Mesendoderm (in vitro differentiated cells): ENCODE measurements at regions not wholly inside any gene's neighbourhood (a gene's known extent, or its start where the extent isn't known, plus 50 kb on each side); places are given as distances from the start of the nearest gene placed in this dataset.

Experiments
- DNase-seq: peaks from one replicate; pipeline ENCODE4 v3.0.0; 2013
- H2AK5ac ChIP-seq: 2 replicates; pipeline ENCODE4 v1.6.1; 2013; ENCODE audit warnings: low read length, inconsistent platforms
- H2BK120ac ChIP-seq: 2 replicates; pipeline ENCODE4 v1.6.1; 2013; ENCODE audit warnings: low read depth, mild to moderate bottlenecking, low read length, moderate library complexity, mixed read lengths
- H2BK15ac ChIP-seq: replicated peaks from 2 replicates; pipeline ENCODE4 v1.6.1; 2013; ENCODE audit warnings: low read depth, mild to moderate bottlenecking, moderate library complexity
- H2BK5ac ChIP-seq: 2 replicates; pipeline ENCODE4 v1.6.1; 2013; ENCODE audit warnings: low read length, inconsistent platforms
- H3K18ac ChIP-seq: 2 replicates; pipeline ENCODE4 v1.6.1; 2013; ENCODE audit warnings: mild to moderate bottlenecking, low read length, mixed read lengths
- H3K23ac ChIP-seq: one replicate; pipeline ENCODE4 v1.6.1; 2013; ENCODE audit warnings: low read length
- H3K27ac ChIP-seq: 2 replicates; pipeline ENCODE4 v1.5.1; 2013; ENCODE audit warnings: low read depth, mild to moderate bottlenecking, inconsistent platforms, low read length, moderate library complexity
- H3K27me3 ChIP-seq: 2 replicates; pipeline ENCODE4 v1.6.1; 2013; ENCODE audit warnings: low read length, control low read depth, mild to moderate bottlenecking, inconsistent platforms; ENCODE audit not compliant: insufficient read depth, poor library complexity
- H3K36me3 ChIP-seq: 2 replicates; pipeline ENCODE4 v1.6.1; 2013; ENCODE audit warnings: low read length, inconsistent platforms; ENCODE audit not compliant: control insufficient read depth, insufficient read depth
- H3K4ac ChIP-seq: one replicate; pipeline ENCODE4 v1.6.1; 2013; ENCODE audit warnings: low read depth, mild to moderate bottlenecking, low read length, moderate library complexity
- H3K4me1 ChIP-seq: 2 replicates; pipeline ENCODE4 v1.6.1; 2013; ENCODE audit warnings: low read depth, low read length, inconsistent platforms; ENCODE audit not compliant: control insufficient read depth
- H3K4me2 ChIP-seq: 2 replicates; pipeline ENCODE4 v1.6.1; 2013; ENCODE audit warnings: low read length
- H3K4me3 ChIP-seq: 2 replicates; pipeline ENCODE4 v1.5.1; 2013; ENCODE audit warnings: mild to moderate bottlenecking, low read length
- H3K56ac ChIP-seq: one replicate; pipeline ENCODE4 v1.6.1; 2013; ENCODE audit warnings: low read length
- H3K79me1 ChIP-seq: 2 replicates; pipeline ENCODE4 v1.6.1; 2013; ENCODE audit warnings: low read length, inconsistent platforms
- H3K79me2 ChIP-seq: 2 replicates; pipeline ENCODE4 v1.6.1; 2013; ENCODE audit warnings: mild to moderate bottlenecking, low read length; ENCODE audit not compliant: control insufficient read depth, insufficient read depth
- H3K9ac ChIP-seq: 2 replicates; pipeline ENCODE4 v1.6.1; 2013; ENCODE audit warnings: low read length, inconsistent platforms
- H4K5ac ChIP-seq: one replicate; pipeline ENCODE4 v1.6.1; 2013; ENCODE audit warnings: low read length
- H4K8ac ChIP-seq: one replicate; pipeline ENCODE4 v1.6.1; 2013; ENCODE audit warnings: low read depth, mild to moderate bottlenecking, control low read depth, low read length, moderate library complexity
- WGBS: extraction: QIAGEN DNeasy Blood & Tissue Kit; methylation state at CpG from one replicate; pipeline ENCODE4 v1.1.7; 2013; ENCODE audit warnings: low lambda C conversion rate, missing lambda C conversion rate; ENCODE audit not compliant: insufficient coverage; ENCODE audit errors: extremely low coverage; 5-methylcytosine and 5-hydroxymethylcytosine counted together

GRCh38 chr9:89755821-89756220, 151.0 kb downstream of the GADD45G start:
- WGBS = no CpG with 5 or more reads among the region's 9 CpGs
- Histone ChIP-seq H3K4me2 (no peak overlapping the region), H4K5ac (no peak overlapping the region), H3K23ac (no peak overlapping the region), H3K36me3 (no peaks in the 10 kb centered on the region), H2AK5ac (no peak overlapping the region), H3K79me1 (no peaks in the 10 kb centered on the region), H3K18ac (no peak overlapping the region), H3K79me2 (no peaks in the 10 kb centered on the region), H3K4me1 (no peaks in the 10 kb centered on the region), H3K27me3 (no peaks in the 10 kb centered on the region), H2BK5ac (no peak overlapping the region), H2BK120ac (no peak overlapping the region), H3K4me3 (no peak overlapping the region), H3K9ac (no peak overlapping the region), H4K8ac (no peak overlapping the region), H3K4ac (no peak overlapping the region), H3K27ac (no peak overlapping the region), H2BK15ac (no peak overlapping the region), H3K56ac (no peak overlapping the region)
- no peak for DNase-seq

- no peak overlapping the region for H3K27ac ChIP-seq
- H3K79me2 ChIP-seq = no peaks in the 10 kb centered on the region
- no peak overlapping the region for H3K56ac ChIP-seq
- no peak overlapping the region for H2BK5ac ChIP-seq
- H3K36me3 ChIP-seq = no peaks in the 10 kb centered on the region
- no peak overlapping the region for H3K4ac ChIP-seq
- no peak overlapping the region for H3K23ac ChIP-seq
- DNase-seq = no peak
- H3K4me2 ChIP-seq = no peak overlapping the region
- H4K8ac ChIP-seq = no peak overlapping the region
- no peak overlapping the region for H2BK120ac ChIP-seq
- H3K79me1 ChIP-seq = no peaks in the 10 kb centered on the region
- no peak overlapping the region for H3K4me3 ChIP-seq
- WGBS = no CpG with 5 or more reads among the region's 8 CpGs
- no peak overlapping the region for H2AK5ac ChIP-seq
- H3K18ac ChIP-seq = no peak overlapping the region
- no peak overlapping the region for H2BK15ac ChIP-seq
- no peak overlapping the region for H4K5ac ChIP-seq
- no peak overlapping the region for H3K9ac ChIP-seq
- no peaks in the 10 kb centered on the region for H3K27me3 ChIP-seq
- H3K4me1 ChIP-seq = no peaks in the 10 kb centered on the region
These were observed 152.2 kb downstream of the GADD45G start for GRCh38 chr9:89756891-89757537.

GRCh38 chr9:89757776-89758528, 153.1 kb downstream of the GADD45G start:
- Histone ChIP-seq H3K18ac (no peak overlapping the region), H3K23ac (no peak overlapping the region), H3K9ac (no peak overlapping the region), H4K5ac (no peak overlapping the region), H3K79me1 (no peaks in the 10 kb centered on the region), H3K4me1 (no peaks in the 10 kb centered on the region), H2AK5ac (no peak overlapping the region), H3K4ac (no peak overlapping the region), H2BK120ac (no peak overlapping the region), H3K27me3 (no peaks in the 10 kb centered on the region), H2BK5ac (no peak overlapping the region), H3K4me3 (no peak overlapping the region), H3K27ac (no peak overlapping the region), H3K36me3 (no peaks in the 10 kb centered on the region), H3K4me2 (no peak overlapping the region), H2BK15ac (no peak overlapping the region), H4K8ac (no peak overlapping the region), H3K79me2 (no peaks in the 10 kb centered on the region), H3K56ac (no peak overlapping the region)
- no peak for DNase-seq
- no CpG with 5 or more reads among the region's 12 CpGs for WGBS

- H2BK120ac ChIP-seq = no peak overlapping the region
- no peak overlapping the region for H3K23ac ChIP-seq
- H3K79me2 ChIP-seq = no peaks in the 10 kb centered on the region
- no CpG with 5 or more reads among the region's 9 CpGs for WGBS
- H2AK5ac ChIP-seq = no peak overlapping the region
- H3K4ac ChIP-seq = no peak overlapping the region
- H2BK15ac ChIP-seq = no peak overlapping the region
- no peak overlapping the region for H3K18ac ChIP-seq
- no peaks in the 10 kb centered on the region for H3K79me1 ChIP-seq
- no peak for DNase-seq
- no peak overlapping the region for H3K56ac ChIP-seq
- H4K8ac ChIP-seq = no peak overlapping the region
- no peaks in the 10 kb centered on the region for H3K36me3 ChIP-seq
- no peak overlapping the region for H4K5ac ChIP-seq
- no peak overlapping the region for H3K9ac ChIP-seq
- H3K27ac ChIP-seq = no peak overlapping the region
- H3K4me3 ChIP-seq = no peak overlapping the region
- H3K4me2 ChIP-seq = no peak overlapping the region
- no peak overlapping the region for H2BK5ac ChIP-seq
- H3K27me3 ChIP-seq = no peaks in the 10 kb centered on the region
- H3K4me1 ChIP-seq = no peaks in the 10 kb centered on the region
These were observed 154.8 kb downstream of the GADD45G start for GRCh38 chr9:89759572-89759971.

- Histone ChIP-seq H3K79me2 (no peaks in the 10 kb centered on the region), H3K4me3 (no peak overlapping the region), H2BK120ac (no peak overlapping the region), H2BK15ac (no peak overlapping the region), H3K9ac (no peak overlapping the region), H3K36me3 (no peaks in the 10 kb centered on the region), H3K27ac (no peak overlapping the region), H3K56ac (no peak overlapping the region), H3K4me2 (no peak overlapping the region), H3K4me1 (no peaks in the 10 kb centered on the region), H4K5ac (no peak overlapping the region), H3K4ac (no peak overlapping the region), H3K79me1 (no peaks in the 10 kb centered on the region), H3K23ac (no peak overlapping the region), H2AK5ac (no peak overlapping the region), H2BK5ac (no peak overlapping the region), H4K8ac (no peak overlapping the region), H3K27me3 (no peaks in the 10 kb centered on the region), H3K18ac (no peak overlapping the region)
- no CpG with 5 or more reads among the region's 6 CpGs for WGBS
- DNase-seq = no peak
These were observed 155.3 kb downstream of the GADD45G start for GRCh38 chr9:89760123-89760522.
